GM23338 (cell line): ENCODE measurements at regions not wholly inside any gene's neighbourhood (a gene's known extent, or its start where the extent isn't known, plus 50 kb on each side); places are given as distances from the start of the nearest gene placed in this dataset.

Experiments
- ATAC-seq: fragments of 200-7000 bp; cut with Tn5 transposase; 3 replicates; pipeline ENCODE4 v1.9.1; 2020
- DNase-seq: peaks from one replicate; pipeline ENCODE4 v3.0.0-alpha.2; 2015; ENCODE audit warnings: low spot score
- H2AFZ ChIP-seq: fragments of 200-600 bp; sonication (generic); 2 replicates; pipeline ENCODE4 v1.8.0; 2016; ENCODE audit warnings: antibody characterized with exemption, mild to moderate bottlenecking, moderate library complexity
- H3F3A ChIP-seq: fragments of 200-600 bp; sonication (generic); replicated peaks from 2 replicates; pipeline ENCODE4 v1.8.0; 2017; ENCODE audit warnings: antibody characterized with exemption, mixed run types, low read depth
- H3K27ac ChIP-seq: fragments of 200-600 bp; sonication (generic); 2 replicates; pipeline ENCODE4 v1.6.1; 2016; ENCODE audit warnings: low read depth
- H3K27me3 ChIP-seq: fragments of 200-600 bp; sonication (generic); 2 replicates; pipeline ENCODE4 v1.8.0; 2016; ENCODE audit warnings: mild to moderate bottlenecking, mixed run types, moderate library complexity; ENCODE audit not compliant: insufficient read depth
- H3K36me3 ChIP-seq: fragments of 200-600 bp; sonication (generic); 2 replicates; pipeline ENCODE4 v1.8.0; 2016; ENCODE audit warnings: mild to moderate bottlenecking; ENCODE audit not compliant: insufficient read depth
- H3K4me1 ChIP-seq: fragments of 200-600 bp; sonication (generic); 2 replicates; pipeline ENCODE4 v1.8.0; 2016; ENCODE audit warnings: mild to moderate bottlenecking, moderate library complexity; ENCODE audit not compliant: insufficient read depth
- H3K4me2 ChIP-seq: fragments of 200-600 bp; sonication (generic); 2 replicates; pipeline ENCODE4 v1.7.1; 2017; ENCODE audit warnings: mixed run types
- H3K4me3 ChIP-seq: fragments of 200-600 bp; sonication (generic); 2 replicates; pipeline ENCODE4 v1.6.1; 2016; ENCODE audit warnings: mixed run types
- H3K79me2 ChIP-seq: fragments of 200-600 bp; sonication (generic); replicated peaks from 2 replicates; pipeline ENCODE4 v1.8.0; 2017; ENCODE audit warnings: mild to moderate bottlenecking; ENCODE audit not compliant: insufficient read depth
- H3K9me2 ChIP-seq: fragments of 200-600 bp; sonication (generic); 2 replicates; pipeline ENCODE4 v1.8.0; 2017; ENCODE audit not compliant: insufficient read depth
- H4K20me1 ChIP-seq: fragments of 200-600 bp; sonication (generic); replicated peaks from 2 replicates; pipeline ENCODE4 v1.8.0; 2017; ENCODE audit warnings: mild to moderate bottlenecking; ENCODE audit not compliant: insufficient read depth
- H3K27ac Mint-ChIP-seq: 2 replicates; pipeline ENCODE4 v1.8.0; 2020; ENCODE audit warnings: inconsistent platforms, mild to moderate bottlenecking, moderate library complexity, mixed read lengths
- H3K27me3 Mint-ChIP-seq: 3 replicates; pipeline ENCODE4 v1.8.0; 2022; ENCODE audit warnings: low read depth, mild to moderate bottlenecking, moderate library complexity, mixed read lengths, inconsistent platforms; ENCODE audit not compliant: insufficient read depth, poor library complexity
- H3K36me3 Mint-ChIP-seq: 3 replicates; pipeline ENCODE4 v1.8.0; 2021; ENCODE audit warnings: low read depth, mild to moderate bottlenecking, inconsistent platforms, moderate library complexity, mixed read lengths
- H3K4me1 Mint-ChIP-seq: 3 replicates; pipeline ENCODE4 v1.8.0; 2020; ENCODE audit warnings: mild to moderate bottlenecking, inconsistent platforms, mixed read lengths
- H3K4me3 Mint-ChIP-seq: 3 replicates; pipeline ENCODE4 v1.8.0; 2021; ENCODE audit warnings: moderate library complexity, mild to moderate bottlenecking, inconsistent platforms, mixed read lengths
- H3K9me3 Mint-ChIP-seq: 3 replicates; pipeline ENCODE4 v1.8.0; 2020; ENCODE audit warnings: moderate library complexity, mild to moderate bottlenecking, inconsistent platforms, mixed read lengths
- CREB1 ChIP-seq: fragments of 250-450 bp; sonication (Bioruptor Pico); IDR thresholded peaks from 2 replicates; pipeline ENCODE4 v1.5.0; 2020; ENCODE audit warnings: low read depth, mild to moderate bottlenecking, moderate library complexity
- ETS1 ChIP-seq: IDR thresholded peaks from 2 replicates; pipeline ENCODE4 v1.6.1; 2016; ENCODE audit warnings: antibody characterized with exemption
- EZH2 ChIP-seq: fragments of 200-600 bp; sonication (generic); IDR thresholded peaks from one replicate; pipeline ENCODE4 v1.8.0; 2017; ENCODE audit warnings: antibody characterized with exemption, mild to moderate bottlenecking, low read depth; ENCODE audit not compliant: unreplicated experiment
- JUNB ChIP-seq: IDR thresholded peaks from one replicate; pipeline ENCODE4 v1.6.1; 2016; ENCODE audit warnings: antibody characterized with exemption; ENCODE audit not compliant: unreplicated experiment
- NANOG ChIP-seq: IDR thresholded peaks from 2 replicates; pipeline ENCODE4 v1.6.1; 2016; ENCODE audit warnings: antibody characterized with exemption, borderline replicate concordance
- REST ChIP-seq: IDR thresholded peaks from one replicate; pipeline ENCODE4 v1.6.1; 2018; ENCODE audit warnings: antibody characterized with exemption; ENCODE audit not compliant: unreplicated experiment
- STAT1 ChIP-seq: IDR thresholded peaks from one replicate; pipeline ENCODE4 v1.6.1; 2016; ENCODE audit warnings: antibody characterized with exemption; ENCODE audit not compliant: unreplicated experiment
- ZNF114 ChIP-seq: fragments of 250-450 bp; sonication (Bioruptor Pico); IDR thresholded peaks from 2 replicates; pipeline ENCODE4 v1.5.0; 2020; ENCODE audit warnings: mild to moderate bottlenecking, moderate library complexity
- ZNF331 ChIP-seq: fragments of 250-450 bp; sonication (Bioruptor Pico); IDR thresholded peaks from 2 replicates; pipeline ENCODE4 v1.5.0; 2020; ENCODE audit warnings: low read depth, mild to moderate bottlenecking, moderate library complexity

DNA sequence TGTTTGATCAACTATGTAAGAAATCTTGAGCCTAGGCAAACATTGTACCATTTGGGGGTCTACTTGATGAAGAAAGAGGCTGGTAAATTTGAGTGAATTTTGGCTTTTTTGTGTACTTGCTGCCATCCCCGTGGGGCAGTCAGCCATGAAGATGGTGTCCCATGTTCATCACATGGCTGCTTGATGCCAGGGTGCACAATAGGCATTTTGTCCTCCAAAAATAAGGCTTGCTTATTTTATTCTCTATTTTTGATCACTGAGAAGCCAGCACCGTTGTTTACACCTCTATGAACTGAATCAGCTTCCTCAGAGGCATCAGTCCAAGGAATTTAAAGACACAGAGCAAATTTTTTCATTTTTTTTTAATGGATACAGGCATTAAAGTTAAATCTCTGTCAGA lies 1195.7 kb downstream of the AMY1C start:
- H3F3A ChIP-seq = no peaks in the 10 kb centered on the region
- no peaks in the 10 kb centered on the region for H3K79me2 ChIP-seq
- TF ChIP-seq CREB1 (CRISPR knock-in tag) (no peak), ETS1 (no peak)
- ATAC-seq (no peak), DNase-seq (no peak)
- peaks cover 27% of the 10 kb centered on the region for H3K36me3 Mint-ChIP-seq
- H4K20me1 ChIP-seq = no peaks in the 10 kb centered on the region
- no peak overlapping the region for H3K27ac ChIP-seq
- H3K9me3 Mint-ChIP-seq = peaks cover 34% of the 10 kb centered on the region
- no peak overlapping the region for H3K4me2 ChIP-seq
- no peak overlapping the region for H3K27ac Mint-ChIP-seq
- no peak overlapping the region for H3K4me3 ChIP-seq
- H3K4me3 Mint-ChIP-seq = no peak overlapping the region
- peaks cover 10% of the 10 kb centered on the region for H3K4me1 Mint-ChIP-seq
- peaks cover 3% of the 10 kb centered on the region for H3K27me3 Mint-ChIP-seq
- H3K9me2 ChIP-seq = no peaks in the 10 kb centered on the region
- H3K4me1 ChIP-seq = 0 out of 2 replicates have a peak, but pooled peaks cover 2% of the 10 kb centered on the region
- no peaks in the 10 kb centered on the region for H3K27me3 ChIP-seq
- no peaks in the 10 kb centered on the region; the same call in 1 of the 2 replicates for H3K36me3 ChIP-seq
- no peak overlapping the region for H2AFZ ChIP-seq

DNA sequence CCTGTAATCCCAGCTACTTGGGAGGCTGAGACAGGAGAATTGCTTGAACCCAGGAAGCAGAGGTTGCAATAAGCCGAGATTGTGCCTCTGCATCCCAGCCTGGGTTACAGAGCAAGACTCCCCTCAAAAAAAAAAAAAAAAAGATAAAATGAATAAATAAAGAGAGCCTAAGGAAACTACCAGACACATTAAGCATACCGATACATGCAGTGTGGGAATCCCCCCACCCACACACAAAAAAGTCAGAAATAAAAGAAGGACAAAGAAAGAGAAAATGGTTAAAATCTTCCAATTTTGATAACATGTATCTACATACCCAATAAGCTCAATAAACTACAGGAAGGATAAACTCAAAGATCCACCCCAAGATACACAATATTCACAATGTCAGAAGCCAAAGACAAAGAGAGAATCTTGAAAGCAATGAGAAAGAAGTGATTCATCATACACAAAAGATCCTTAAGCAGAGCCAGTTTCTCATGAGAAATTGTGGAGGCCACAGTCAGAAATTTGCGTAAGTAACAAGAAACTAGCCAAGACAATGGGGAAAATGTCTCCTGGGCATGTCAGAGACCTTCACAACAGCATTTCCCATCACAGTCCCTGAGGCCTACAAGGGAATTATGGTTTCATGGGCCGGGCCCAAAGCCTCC lies 1197.0 kb downstream of the AMY1C start:
- peaks cover 10% of the 10 kb centered on the region for H3K4me1 Mint-ChIP-seq
- ATAC-seq = no peak
- H3K4me3 ChIP-seq = no peak overlapping the region
- H3K4me3 Mint-ChIP-seq = no peak overlapping the region
- no peaks in the 10 kb centered on the region for H4K20me1 ChIP-seq
- no peaks in the 10 kb centered on the region for H3K36me3 ChIP-seq
- peaks cover 26% of the 10 kb centered on the region for H3K9me3 Mint-ChIP-seq
- H3K27ac Mint-ChIP-seq = no peak overlapping the region
- H3K4me1 ChIP-seq = 0 out of 2 replicates have a peak, but pooled peaks cover 2% of the 10 kb centered on the region
- H3K27me3 Mint-ChIP-seq = peaks cover 3% of the 10 kb centered on the region
- H3K9me2 ChIP-seq = no peaks in the 10 kb centered on the region
- no peaks in the 10 kb centered on the region for H3K79me2 ChIP-seq
- peaks cover 20% of the 10 kb centered on the region for H3K36me3 Mint-ChIP-seq
- H3K27me3 ChIP-seq = no peaks in the 10 kb centered on the region
- H3K4me2 ChIP-seq = no peak overlapping the region
- H2AFZ ChIP-seq = no peak overlapping the region
- DNase-seq = no peak
- no peak overlapping the region for H3K27ac ChIP-seq
- H3F3A ChIP-seq = no peaks in the 10 kb centered on the region
- TF ChIP-seq JUNB (no peak), ZNF114 (CRISPR knock-in tag) (no peak), STAT1 (no peak), EZH2 (no peak), REST (no peak), ETS1 (no peak), ZNF331 (CRISPR knock-in tag) (no peak), NANOG (no peak)
